ENCODE measurements at regions not wholly inside any gene's neighbourhood (a gene's known extent, or its start where the extent isn't known, plus 50 kb on each side); places are given as distances from the start of the nearest gene placed in this dataset.

- no peak overlapping the region for H3K4me3 ChIP-seq (ENCODE audit: low read depth, low read length)
- DNase-seq (ENCODE audit: low read depth), result no peak
- TF ChIP-seq CTCF (IDR thresholded peaks at IDR 0.05; ENCODE audit: insufficient read depth, low read depth, low read length, missing control alignments), result no peak
These were observed 165.2 kb upstream of the AUTS2 start for GRCh38 chr7:69433081-69433480.

- DNase-seq (ENCODE audit: low read depth), result peak; percentile 81
- no peak for TF ChIP-seq CTCF (IDR thresholded peaks at IDR 0.05; ENCODE audit: insufficient read depth, low read depth, low read length, missing control alignments)
- H3K4me3 ChIP-seq (ENCODE audit: low read depth, low read length), result no peak overlapping the region
These were observed 163.9 kb upstream of the AUTS2 start for GRCh38 chr7:69434398-69434815.

DNA sequence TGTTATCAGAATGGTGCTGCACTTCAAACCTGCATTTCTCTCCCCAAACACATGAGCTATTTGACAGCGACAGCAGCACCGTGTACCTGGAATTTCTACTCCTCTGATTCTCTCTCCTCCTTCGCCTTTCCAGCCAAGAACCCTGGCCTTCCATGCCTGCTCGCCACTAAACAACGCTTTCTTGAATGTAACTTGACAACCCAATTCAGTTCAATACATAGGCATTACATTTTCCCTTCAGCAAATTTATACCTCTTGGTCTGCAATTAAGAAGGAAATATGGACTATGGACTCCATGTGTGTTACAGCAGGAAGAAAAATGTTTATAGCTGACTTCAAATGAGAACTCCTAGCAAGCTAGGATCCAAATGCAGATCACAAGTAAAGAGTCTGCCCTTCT is 162.6 kb upstream of the AUTS2 start:
- no peak overlapping the region for H3K4me3 ChIP-seq (ENCODE audit: low read depth, low read length)
- TF ChIP-seq CTCF (IDR thresholded peaks at IDR 0.05; ENCODE audit: insufficient read depth, low read depth, low read length, missing control alignments), result no peak
- no peak for DNase-seq (ENCODE audit: low read depth)

DNA sequence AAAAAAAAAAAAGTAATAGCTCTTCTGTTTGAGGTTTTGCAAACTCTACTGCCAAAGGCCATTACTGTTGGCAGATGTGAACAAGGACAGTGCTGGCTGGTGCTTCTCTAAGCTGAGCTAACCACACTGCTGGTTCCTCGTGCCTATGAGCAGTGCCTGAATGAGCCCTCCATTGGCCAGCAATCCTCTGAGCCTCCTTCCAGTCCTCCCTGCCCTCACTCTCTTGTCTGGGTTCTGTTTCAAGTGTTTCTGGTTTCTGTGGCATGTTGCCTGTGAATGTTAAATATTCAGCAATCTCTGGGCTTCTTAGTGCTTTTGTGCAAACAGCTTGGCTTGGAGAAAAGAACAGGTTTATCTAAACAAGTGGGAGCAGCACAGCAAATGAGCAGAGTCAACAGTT is 161.3 kb upstream of the AUTS2 start:
- TF ChIP-seq CTCF (IDR thresholded peaks at IDR 0.05; ENCODE audit: insufficient read depth, low read depth, low read length, missing control alignments), result no peak
- no peak for DNase-seq (ENCODE audit: low read depth)
- H3K4me3 ChIP-seq (ENCODE audit: low read depth, low read length), result no peak overlapping the region

DNA sequence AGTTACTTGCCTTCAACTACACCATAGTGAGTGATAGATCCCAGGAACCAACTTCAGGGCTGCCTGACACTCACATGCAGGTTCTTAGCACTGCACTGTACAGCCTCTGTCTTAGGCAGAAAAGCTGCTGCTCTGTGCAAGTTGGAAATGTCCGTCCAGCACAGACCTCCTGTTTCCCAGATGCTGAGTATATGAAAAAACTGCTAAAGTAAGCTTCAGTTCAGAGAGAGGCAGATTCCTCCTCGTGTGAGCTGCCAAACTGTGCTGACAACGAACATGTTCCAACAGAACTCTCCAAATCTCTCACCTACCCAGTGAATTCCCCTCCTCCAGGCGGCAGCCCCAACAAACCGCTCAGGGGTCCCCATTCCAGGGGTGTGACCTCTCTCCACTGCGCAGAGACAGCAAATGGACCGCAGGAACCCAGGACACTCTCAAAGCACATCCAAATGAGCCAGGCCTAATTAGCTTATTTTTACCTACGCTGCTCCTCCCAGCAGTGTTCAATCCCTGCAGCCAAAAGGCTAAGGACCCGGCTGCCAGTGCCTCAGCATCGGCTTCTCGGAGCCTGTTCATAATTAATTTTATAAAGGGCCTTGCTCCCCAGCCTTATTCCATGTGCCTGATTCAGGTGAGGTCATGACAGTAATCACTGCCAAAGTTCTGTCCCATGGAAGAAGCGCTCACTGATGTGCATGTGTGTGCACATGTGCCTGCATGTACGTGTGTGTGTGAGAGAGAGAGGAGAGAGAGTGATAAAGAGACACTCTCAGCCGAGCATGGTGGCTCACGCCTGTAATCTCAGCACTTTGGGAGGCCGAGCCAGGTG is 159.5 kb upstream of the AUTS2 start:
- TF ChIP-seq CTCF (IDR thresholded peaks at IDR 0.05; ENCODE audit: insufficient read depth, low read depth, low read length, missing control alignments), result no peak
- DNase-seq (ENCODE audit: low read depth), result peak; percentile 32

GRCh38 chr7:69439636-69440325 is 158.5 kb upstream of the AUTS2 start:
- H3K4me3 ChIP-seq (ENCODE audit: low read depth, low read length), result no peak overlapping the region
- peak; percentile 47 for DNase-seq (ENCODE audit: low read depth)
- TF ChIP-seq CTCF (IDR thresholded peaks at IDR 0.05; ENCODE audit: insufficient read depth, low read depth, low read length, missing control alignments), result no peak

More for the DNA sequence above, 159.5 kb upstream of the AUTS2 start:
- no peak overlapping the region for H3K4me3 ChIP-seq (ENCODE audit: low read depth, low read length)

Data from GM12865 (cell line).